Fibroblast of mammary gland (primary cell): ENCODE measurements at regions not wholly inside any gene's neighbourhood (a gene's known extent, or its start where the extent isn't known, plus 50 kb on each side); places are given as distances from the start of the nearest gene placed in this dataset.
"Not testable (repeated sequence)": the region's sequence is repeated elsewhere in the genome, so short reads cannot be mapped to it uniquely, and the experiment has no call there.

ENCODE experiments used
- DNase-seq: peaks from one replicate; pipeline ENCODE4 v3.0.0-alpha.2; 2010; ENCODE audit warnings: low read depth
- H3K4me3 ChIP-seq: 2 replicates; pipeline ENCODE4 v1.5.1; 2011; ENCODE audit warnings: low read depth, mild to moderate bottlenecking, low read length, moderate library complexity; ENCODE audit not compliant: control insufficient read depth
- CTCF ChIP-seq: conservative IDR thresholded peaks from 2 replicates; pipeline ENCODE4 v1.5.1; 2011; ENCODE audit warnings: low read depth, low read length, inconsistent platforms; ENCODE audit not compliant: control insufficient read depth, insufficient read depth

GRCh38 chrX:30144971-30145731, 70.2 kb upstream of the MAGEB2 start:
- no peak for DNase-seq
- H3K4me3 ChIP-seq = no peak overlapping the region
- TF ChIP-seq CTCF = no peak

- no peak for TF ChIP-seq CTCF
- no peak for DNase-seq
- no peak overlapping the region for H3K4me3 ChIP-seq
Measured at GRCh38 chrX:30147996-30148643, 67.2 kb upstream of the MAGEB2 start.

- not testable (repeated sequence) for H3K4me3 ChIP-seq, DNase-seq
Measured at GRCh38 chrX:30149206-30149605, 66.2 kb upstream of the MAGEB2 start.

GRCh38 chrX:30150196-30150895, 65.0 kb upstream of the MAGEB2 start:
- no peak overlapping the region for H3K4me3 ChIP-seq
- peak; percentile 2 for DNase-seq
- TF ChIP-seq CTCF = no peak

- no peak overlapping the region for H3K4me3 ChIP-seq
- no peak for DNase-seq
- no peak for TF ChIP-seq CTCF
Measured at GRCh38 chrX:30151964-30152363, 63.4 kb upstream of the MAGEB2 start.

GRCh38 chrX:30153175-30153880, 62.0 kb upstream of the MAGEB2 start:
- no peak for TF ChIP-seq CTCF
- no peak overlapping the region for H3K4me3 ChIP-seq
- DNase-seq = no peak
